SK-N-SH (cell line): ENCODE measurements at regions not wholly inside any gene's neighbourhood (a gene's known extent, or its start where the extent isn't known, plus 50 kb on each side); places are given as distances from the start of the nearest gene placed in this dataset.

Source experiments
- CTCF ChIA-PET: fragments of 300-600, 350-600 bp; formaldehyde crosslinking; extraction: SDS; loops from one replicate; lab custom pipeline; 2021; lab: Yijun Ruan, JAX
- POLR2A ChIA-PET: fragments of 350-600 bp; sonication (Branson Sonifier 250); formaldehyde crosslinking; extraction: SDS; loops from one replicate; lab custom pipeline; 2020; ENCODE audit warnings: antibody characterized with exemption, inconsistent platforms; lab: Yijun Ruan, JAX
- DNase-seq: peaks from one replicate; pipeline ENCODE4 v3.0.0; 2012
- H2AFZ ChIP-seq: fragments of 200-600 bp; sonication (generic); 2 replicates; pipeline ENCODE4 v1.8.1; 2016; ENCODE audit warnings: antibody characterized with exemption, mild to moderate bottlenecking, low read depth
- H3F3A ChIP-seq: fragments of 200-600 bp; sonication (generic); replicated peaks from 2 replicates; pipeline ENCODE3; 2016; ENCODE audit warnings: antibody characterized with exemption, mild to moderate bottlenecking; ENCODE audit not compliant: insufficient read depth
- H3K27ac ChIP-seq, 2 experiments: fragments of 200-500 bp in 1 of 2; fragments of 200-600 bp in 1 of 2; sonication (Bioruptor generic) in 1 of 2; sonication (generic), shearing (Covaris generic) in 1 of 2; 2 replicates each; pipeline versions ENCODE4 v1.5.1 to v1.6.1; 2014 to 2016; ENCODE audit warnings: low read depth in 2 of 2, inconsistent platforms in 1 of 2, low read length in 1 of 2, mild to moderate bottlenecking in 1 of 2, mixed read lengths in 1 of 2
- H3K27me3 ChIP-seq: fragments of 200-600 bp; sonication (generic), shearing (Covaris generic); 2 replicates; pipeline ENCODE4 v1.6.1; 2016; ENCODE audit warnings: mixed run types; ENCODE audit not compliant: insufficient read depth
- H3K36me3 ChIP-seq, 2 experiments: fragments of 200-500 bp in 1 of 2; fragments of 200-600 bp in 1 of 2; sonication (Bioruptor generic) in 1 of 2; sonication (generic) in 1 of 2; replicated peaks in 1 of 2; 2 replicates each; pipeline versions ENCODE3 to v1.5.1; 2014 to 2016; ENCODE audit warnings: low read length in 1 of 2, mild to moderate bottlenecking in 1 of 2; ENCODE audit not compliant: insufficient read depth in 2 of 2, control insufficient read depth in 1 of 2
- H3K4me1 ChIP-seq, 2 experiments: fragments of 200-500 bp in 1 of 2; fragments of 200-600 bp in 1 of 2; sonication (Bioruptor generic) in 1 of 2; sonication (generic), shearing (Covaris generic) in 1 of 2; 2 replicates each; pipeline versions ENCODE4 v1.5.1 to v1.6.1; 2014 to 2016; ENCODE audit warnings: low read depth in 1 of 2, low read length in 1 of 2, mixed run types in 1 of 2; ENCODE audit not compliant: insufficient read depth in 2 of 2, control insufficient read depth in 1 of 2
- H3K4me2 ChIP-seq: fragments of 200-600 bp; sonication (generic), shearing (Covaris generic); 2 replicates; pipeline ENCODE4 v1.6.1; 2017; ENCODE audit warnings: mixed run types
- H3K4me3 ChIP-seq, 2 experiments: fragments of 200-500 bp in 1 of 2; fragments of 200-600 bp in 1 of 2; sonication (Bioruptor generic) in 1 of 2; sonication (generic), shearing (Covaris generic) in 1 of 2; 2 replicates each; pipeline versions ENCODE4 v1.5.1 to v1.8.1; 2014 to 2016; ENCODE audit warnings: low read depth in 2 of 2, inconsistent platforms in 1 of 2, low read length in 1 of 2, mild to moderate bottlenecking in 1 of 2, mixed read lengths in 1 of 2, moderate library complexity in 1 of 2
- H3K79me2 ChIP-seq: fragments of 200-600 bp; sonication (generic); 2 replicates; pipeline ENCODE4 v1.8.1; 2017; ENCODE audit warnings: mild to moderate bottlenecking; ENCODE audit not compliant: insufficient read depth
- H3K9ac ChIP-seq: fragments of 200-600 bp; sonication (generic); 2 replicates; pipeline ENCODE4 v1.6.1; 2017; ENCODE audit warnings: mixed run types
- H3K9me2 ChIP-seq: fragments of 200-600 bp; sonication (generic); 2 replicates; pipeline ENCODE4 v1.6.1; 2017; ENCODE audit warnings: mixed run types
- H3K9me3 ChIP-seq: fragments of 200-600 bp; sonication (generic); 2 replicates; pipeline ENCODE4 v1.6.1; 2017; ENCODE audit warnings: mixed run types, mild to moderate bottlenecking, moderate library complexity
- H4K20me1 ChIP-seq: fragments of 200-600 bp; sonication (generic); 2 replicates; pipeline ENCODE4 v1.6.1; 2017; ENCODE audit warnings: mild to moderate bottlenecking, mixed run types; ENCODE audit not compliant: insufficient read depth
- CHD2 ChIP-seq: fragments of 150-350 bp; IDR thresholded peaks from 2 replicates; pipeline ENCODE4 v1.6.1; 2018; ENCODE audit warnings: low read length; ENCODE audit not compliant: partially characterized antibody
- CTCF ChIP-seq: fragments of 200-600 bp; sonication (generic); IDR thresholded peaks from 2 replicates; pipeline ENCODE4 v1.6.1; 2017; ENCODE audit warnings: antibody characterized with exemption, mild to moderate bottlenecking, moderate library complexity
- EP300 ChIP-seq, 2 experiments: IDR thresholded peaks; 2 replicates each; pipeline versions ENCODE4 v1.4.0 to v1.6.1; 2012; ENCODE audit warnings: borderline replicate concordance in 1 of 2, low read depth in 1 of 2, low read length in 1 of 2
- FOSL2 ChIP-seq: IDR thresholded peaks from 2 replicates; pipeline ENCODE4 v1.4.0; 2012; ENCODE audit warnings: low read depth, mild to moderate bottlenecking, moderate library complexity, borderline replicate concordance
- FOXJ3 ChIP-seq: sonication (generic); formaldehyde crosslinking; IDR thresholded peaks from 2 replicates; pipeline ENCODE4 v1.5.1; 2020; ENCODE audit warnings: mild to moderate bottlenecking, missing genetic modification reagents
- FOXM1 ChIP-seq: IDR thresholded peaks from 2 replicates; pipeline ENCODE4 v1.4.0; 2012; ENCODE audit warnings: low read depth, mild to moderate bottlenecking
- GABPA ChIP-seq: IDR thresholded peaks from 2 replicates; pipeline ENCODE4 v1.4.0; 2012; ENCODE audit warnings: low read depth, mild to moderate bottlenecking
- GATA2 ChIP-seq: sonication (generic); formaldehyde crosslinking; IDR thresholded peaks from 2 replicates; pipeline ENCODE4 v1.5.0; 2020; ENCODE audit warnings: mild to moderate bottlenecking, missing genetic modification reagents
- JUND ChIP-seq: IDR thresholded peaks from 2 replicates; pipeline ENCODE4 v1.4.0; 2012
- MAX ChIP-seq: IDR thresholded peaks from 2 replicates; pipeline ENCODE4 v1.4.0; 2012; ENCODE audit warnings: low read depth
- NFIC ChIP-seq: IDR thresholded peaks from 2 replicates; pipeline ENCODE4 v1.4.0; 2012; ENCODE audit warnings: borderline replicate concordance
- POLR2AphosphoS5 ChIP-seq: IDR thresholded peaks from 2 replicates; pipeline ENCODE4 v1.6.1; 2012; ENCODE audit warnings: low read depth, low read length
- RAD21 ChIP-seq: IDR thresholded peaks from 2 replicates; pipeline ENCODE4 v1.6.1; 2012; ENCODE audit warnings: mild to moderate bottlenecking, low read length
- RCOR1 ChIP-seq: fragments of 150-350 bp; IDR thresholded peaks from 2 replicates; pipeline ENCODE4 v1.6.1; 2017; ENCODE audit warnings: antibody characterized with exemption, low read length
- RFX5 ChIP-seq: IDR thresholded peaks from 2 replicates; pipeline ENCODE4 v1.6.1; 2012; ENCODE audit warnings: mild to moderate bottlenecking, improper control_type of control experiment, low read length
- TCF12 ChIP-seq: IDR thresholded peaks from 2 replicates; pipeline ENCODE4 v1.4.0; 2012
- TEAD4 ChIP-seq: IDR thresholded peaks from 2 replicates; pipeline ENCODE4 v1.4.0; 2012; ENCODE audit warnings: mild to moderate bottlenecking, borderline replicate concordance; ENCODE audit not compliant: insufficient read depth
- USF2 ChIP-seq: fragments of 150-350 bp; IDR thresholded peaks from 2 replicates; pipeline ENCODE4 v1.6.1; 2017; ENCODE audit warnings: antibody characterized with exemption, low read length, low read depth, borderline replicate concordance
- YY1 ChIP-seq: IDR thresholded peaks from 2 replicates; pipeline ENCODE4 v1.4.0; 2012; ENCODE audit warnings: low read depth, mild to moderate bottlenecking
- WGBS: methylation state at CpG from one replicate; pipeline ENCODE4 v1.1.6; 2017; ENCODE audit warnings: low lambda C conversion rate; 5-methylcytosine and 5-hydroxymethylcytosine counted together
- TF ChIP-seq, protein P1 (sequence below): IDR thresholded peaks from 2 replicates; pipeline ENCODE4 v1.4.0; 2012; ENCODE audit warnings: low read depth, borderline replicate concordance
- TF ChIP-seq, protein P2 (sequence below): IDR thresholded peaks from 2 replicates; pipeline ENCODE4 v1.4.0; 2012; ENCODE audit warnings: low read depth, borderline replicate concordance
- TF ChIP-seq, protein P3 (sequence below): IDR thresholded peaks from 2 replicates; pipeline ENCODE4; 2012

DNA sequence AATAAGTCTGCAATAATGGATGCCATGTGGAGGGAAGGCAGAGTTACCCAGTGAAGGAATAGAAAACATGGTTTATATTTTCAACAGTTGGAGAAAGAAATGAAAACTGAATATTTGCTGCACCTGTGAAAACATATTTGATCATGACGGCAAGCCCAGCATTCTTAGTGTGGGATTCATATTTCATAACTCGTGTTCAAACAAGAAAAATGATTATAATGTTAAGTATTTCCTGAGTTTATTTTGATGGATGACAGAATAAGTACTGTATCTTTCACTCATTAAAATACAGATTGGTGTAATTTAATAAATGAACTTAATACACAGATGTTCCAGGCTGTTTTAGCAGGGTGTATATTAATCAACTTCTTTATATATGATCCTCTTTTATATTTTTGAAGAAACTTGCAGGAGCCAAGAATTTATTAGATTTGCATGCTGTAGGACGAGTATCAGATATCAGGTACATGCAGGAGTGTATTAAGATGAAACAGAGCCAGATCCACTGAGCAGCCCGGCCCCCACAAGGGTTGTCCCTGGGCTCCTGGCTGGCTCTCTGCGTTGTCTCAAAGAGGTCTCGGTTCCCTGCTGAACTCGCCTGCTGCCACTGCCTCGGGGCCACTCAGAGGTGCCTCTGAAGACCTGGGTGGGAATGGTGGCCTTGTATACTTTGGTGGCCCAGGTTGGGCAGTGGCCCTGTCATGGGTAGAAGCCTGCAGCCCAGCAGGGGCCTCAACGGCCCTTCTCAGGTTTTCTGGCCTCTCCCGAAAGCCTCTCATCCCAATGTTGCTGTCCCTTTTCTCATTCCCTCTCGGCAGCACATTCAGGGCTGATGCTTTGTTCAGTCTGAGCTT, 95.0 kb upstream of the LDAH start:
- no peaks in the 10 kb centered on the region for H3K79me2 ChIP-seq
- no peaks in the 10 kb centered on the region for H3K9me3 ChIP-seq
- CTCF ChIA-PET, result interaction anchor here (1.0 to 5.0 kb wide), 10 partner anchors 15 to 257 kb away, joined by 3 to 43 read pairs (median 12); no protein-coding TSS in a partner anchor
- POLR2A ChIA-PET, result interaction anchor here (0.9 kb wide), 1 partner anchor 18 kb away, joined by 3 read pairs; no protein-coding TSS in a partner anchor
- peak overlapping the region; percentile 30 for H3K4me2 ChIP-seq
- H3K4me3 ChIP-seq, result no peak overlapping the region
- H3F3A ChIP-seq, result peaks cover 10% of the 10 kb centered on the region
- 41% methylated on average over 11 of the region's 11 CpGs for WGBS
- H3K9me2 ChIP-seq, result no peaks in the 10 kb centered on the region
- no peaks in the 10 kb centered on the region for H3K36me3 ChIP-seq
- H3K9ac ChIP-seq, result peak overlapping the region; percentile 13
- H3K27me3 ChIP-seq, result no peaks in the 10 kb centered on the region
- H3K27ac ChIP-seq, result peak overlapping the region; percentile 12 to 45; a peak in 2 of 4 replicates
- H4K20me1 ChIP-seq, result no peaks in the 10 kb centered on the region
- no peak for DNase-seq
- H2AFZ ChIP-seq, result 0 out of 2 replicates have a peak overlapping the region, but pooled peaks have one; percentile 21
- peaks cover 13 to 20% of the 10 kb centered on the region in 2 experiments; a peak in 3 of 4 replicates for H3K4me1 ChIP-seq
- peak; percentile 36; the same call in 1 of the 2 replicates for TF ChIP-seq JUND
- TF ChIP-seq RFX5, result no peak
- 0 out of 2 replicates have a peak, but pooled peaks have one; percentile 28 for TF ChIP-seq MAX
- no peak for TF ChIP-seq GABPA
- no peak for TF ChIP-seq FOXJ3 (CRISPR knock-in tag)
- TF ChIP-seq, protein P1, sequence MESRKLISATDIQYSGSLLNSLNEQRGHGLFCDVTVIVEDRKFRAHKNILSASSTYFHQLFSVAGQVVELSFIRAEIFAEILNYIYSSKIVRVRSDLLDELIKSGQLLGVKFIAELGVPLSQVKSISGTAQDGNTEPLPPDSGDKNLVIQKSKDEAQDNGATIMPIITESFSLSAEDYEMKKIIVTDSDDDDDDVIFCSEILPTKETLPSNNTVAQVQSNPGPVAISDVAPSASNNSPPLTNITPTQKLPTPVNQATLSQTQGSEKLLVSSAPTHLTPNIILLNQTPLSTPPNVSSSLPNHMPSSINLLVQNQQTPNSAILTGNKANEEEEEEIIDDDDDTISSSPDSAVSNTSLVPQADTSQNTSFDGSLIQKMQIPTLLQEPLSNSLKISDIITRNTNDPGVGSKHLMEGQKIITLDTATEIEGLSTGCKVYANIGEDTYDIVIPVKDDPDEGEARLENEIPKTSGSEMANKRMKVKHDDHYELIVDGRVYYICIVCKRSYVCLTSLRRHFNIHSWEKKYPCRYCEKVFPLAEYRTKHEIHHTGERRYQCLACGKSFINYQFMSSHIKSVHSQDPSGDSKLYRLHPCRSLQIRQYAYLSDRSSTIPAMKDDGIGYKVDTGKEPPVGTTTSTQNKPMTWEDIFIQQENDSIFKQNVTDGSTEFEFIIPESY, result no peak
- TF ChIP-seq YY1, result no peak
- TF ChIP-seq NFIC, result peak; percentile 39; the same call in 1 of the 2 replicates
- no peak for TF ChIP-seq USF2
- peak; percentile 60; the same call in 1 of the 2 replicates for TF ChIP-seq TEAD4
- peak; percentile 23; the same call in 1 of the 2 replicates for TF ChIP-seq POLR2AphosphoS5
- TF ChIP-seq, protein P2, sequence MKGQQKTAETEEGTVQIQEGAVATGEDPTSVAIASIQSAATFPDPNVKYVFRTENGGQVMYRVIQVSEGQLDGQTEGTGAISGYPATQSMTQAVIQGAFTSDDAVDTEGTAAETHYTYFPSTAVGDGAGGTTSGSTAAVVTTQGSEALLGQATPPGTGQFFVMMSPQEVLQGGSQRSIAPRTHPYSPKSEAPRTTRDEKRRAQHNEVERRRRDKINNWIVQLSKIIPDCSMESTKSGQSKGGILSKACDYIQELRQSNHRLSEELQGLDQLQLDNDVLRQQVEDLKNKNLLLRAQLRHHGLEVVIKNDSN, result no peak
- no peak for TF ChIP-seq CHD2
- peak; percentile 89 for TF ChIP-seq TCF12
- TF ChIP-seq, protein P3, sequence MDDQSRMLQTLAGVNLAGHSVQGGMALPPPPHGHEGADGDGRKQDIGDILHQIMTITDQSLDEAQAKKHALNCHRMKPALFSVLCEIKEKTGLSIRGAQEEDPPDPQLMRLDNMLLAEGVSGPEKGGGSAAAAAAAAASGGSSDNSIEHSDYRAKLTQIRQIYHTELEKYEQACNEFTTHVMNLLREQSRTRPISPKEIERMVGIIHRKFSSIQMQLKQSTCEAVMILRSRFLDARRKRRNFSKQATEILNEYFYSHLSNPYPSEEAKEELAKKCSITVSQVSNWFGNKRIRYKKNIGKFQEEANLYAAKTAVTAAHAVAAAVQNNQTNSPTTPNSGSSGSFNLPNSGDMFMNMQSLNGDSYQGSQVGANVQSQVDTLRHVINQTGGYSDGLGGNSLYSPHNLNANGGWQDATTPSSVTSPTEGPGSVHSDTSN, result peak; percentile 70
- TF ChIP-seq EP300 (IDR thresholded peaks at IDR 0.05; ENCODE audit: borderline replicate concordance in 1 of 2, low read depth in 1 of 2, low read length in 1 of 2), result peak in 1 of 2 experiments; percentile 66; a peak in 1 of 4 replicates
- TF ChIP-seq FOSL2, result peak; percentile 39; the same call in 1 of the 2 replicates
- no peak for TF ChIP-seq RAD21
- no peak for TF ChIP-seq CTCF
- TF ChIP-seq RCOR1, result no peak
- 0 out of 2 replicates have a peak, but pooled peaks have one; percentile 33 for TF ChIP-seq FOXM1
- TF ChIP-seq GATA2 (CRISPR knock-in tag), result no peak
